Effector memory CD4-positive, alpha-beta T cell (primary cell): ENCODE measurements at regions not wholly inside any gene's neighbourhood (a gene's known extent, or its start where the extent isn't known, plus 50 kb on each side); places are given as distances from the start of the nearest gene placed in this dataset.

Source experiments
- DNase-seq, 3 donors: peaks; one replicate each; pipeline ENCODE4 v3.0.0-alpha.2; 2020
- H3K27ac ChIP-seq: 2 replicates; pipeline ENCODE4 v1.7.0; 2013; ENCODE audit warnings: mild to moderate bottlenecking, low read length, moderate library complexity; ENCODE audit not compliant: insufficient read depth, poor library complexity, severe bottlenecking
- H3K27me3 ChIP-seq: replicated peaks from 2 replicates; pipeline ENCODE4 v1.7.0; 2013; ENCODE audit warnings: mild to moderate bottlenecking, low read length; ENCODE audit not compliant: insufficient read depth, control insufficient read depth, poor library complexity, severe bottlenecking
- H3K36me3 ChIP-seq: 2 replicates; pipeline ENCODE4 v1.7.0; 2013; ENCODE audit warnings: mild to moderate bottlenecking, low read length, moderate library complexity; ENCODE audit not compliant: control insufficient read depth, insufficient read depth
- H3K4me1 ChIP-seq: 2 replicates; pipeline ENCODE4 v1.7.0; 2013; ENCODE audit warnings: low read length, mild to moderate bottlenecking; ENCODE audit not compliant: control insufficient read depth, insufficient read depth, poor library complexity, severe bottlenecking
- H3K4me3 ChIP-seq: 2 replicates; pipeline ENCODE4 v1.7.0; 2013; ENCODE audit warnings: low read length, low read depth, mild to moderate bottlenecking; ENCODE audit not compliant: insufficient read depth, poor library complexity, severe bottlenecking
- H3K9me3 ChIP-seq: 2 replicates; pipeline ENCODE4 v1.7.0; 2013; ENCODE audit warnings: mild to moderate bottlenecking, low read length, moderate library complexity; ENCODE audit not compliant: control insufficient read depth

GRCh38 chr18:24976502-24976901, 375.5 kb downstream of the ZNF521 start:
- H3K27ac ChIP-seq, result no peak overlapping the region
- no peaks in the 10 kb centered on the region for H3K9me3 ChIP-seq
- no peaks in the 10 kb centered on the region for H3K36me3 ChIP-seq
- no peaks in the 10 kb centered on the region for H3K27me3 ChIP-seq
- H3K4me3 ChIP-seq, result no peak overlapping the region
- DNase-seq, result no peak
- H3K4me1 ChIP-seq, result no peaks in the 10 kb centered on the region

DNA sequence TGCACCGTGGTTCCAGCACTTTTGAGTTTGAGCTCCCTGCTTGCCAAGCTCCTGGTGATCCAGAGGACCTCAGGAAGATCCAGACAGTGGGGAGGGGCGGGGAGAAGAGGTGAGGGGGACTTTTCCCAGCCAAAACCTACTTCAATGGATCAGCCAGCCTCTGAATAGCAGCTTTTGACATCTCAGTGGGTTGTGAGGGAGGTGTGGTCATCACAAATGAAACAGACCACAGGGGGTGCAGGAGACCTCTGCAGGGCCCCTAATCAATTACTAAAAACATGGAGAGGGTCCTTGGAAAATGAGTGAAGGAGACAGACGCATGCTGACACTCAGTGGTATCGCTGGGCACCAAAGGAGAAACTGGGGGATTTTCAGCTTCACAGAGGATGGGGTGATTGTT, 372.7 kb downstream of the ZNF521 start:
- Histone ChIP-seq H3K9me3 (no peaks in the 10 kb centered on the region), H3K36me3 (no peaks in the 10 kb centered on the region), H3K4me3 (no peak overlapping the region), H3K4me1 (no peaks in the 10 kb centered on the region), H3K27ac (no peak overlapping the region), H3K27me3 (no peaks in the 10 kb centered on the region)
- no peak for DNase-seq

- H3K27ac ChIP-seq, result no peak overlapping the region
- no peak overlapping the region for H3K4me3 ChIP-seq
- no peaks in the 10 kb centered on the region for H3K4me1 ChIP-seq
- H3K36me3 ChIP-seq, result no peaks in the 10 kb centered on the region
- DNase-seq, result no peak
- H3K9me3 ChIP-seq, result no peaks in the 10 kb centered on the region
- no peaks in the 10 kb centered on the region for H3K27me3 ChIP-seq
These were observed 369.1 kb downstream of the ZNF521 start for GRCh38 chr18:24982831-24983230.

DNA sequence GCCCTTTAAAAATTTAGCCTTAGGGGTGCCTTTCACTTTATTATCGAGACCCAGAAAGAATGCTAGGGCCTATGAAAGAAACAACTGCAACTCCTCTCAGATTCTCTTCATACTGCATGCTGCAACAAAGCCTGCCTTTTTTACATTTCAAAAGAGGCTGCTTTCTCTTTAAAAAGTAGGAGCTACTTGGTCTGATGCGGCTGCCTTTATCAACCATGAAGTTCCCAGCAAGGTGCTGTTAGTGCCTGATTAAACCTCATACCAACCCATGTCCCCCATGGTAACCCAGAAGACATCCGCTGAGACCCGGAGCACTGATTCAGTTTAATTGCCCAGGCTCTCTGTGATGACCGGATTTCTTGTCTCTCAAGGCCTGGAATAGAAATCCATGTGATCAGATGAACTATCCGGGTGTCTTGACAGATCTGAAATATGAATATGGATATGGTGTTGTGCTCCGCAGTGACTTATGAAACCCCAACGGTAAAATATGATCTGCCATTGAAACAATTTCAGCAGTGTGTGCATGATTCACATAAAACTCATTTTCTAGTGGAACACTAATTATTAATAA, 368.3 kb downstream of the ZNF521 start:
- DNase-seq, result no peak

GRCh38 chr18:24985586-24985985, 366.4 kb downstream of the ZNF521 start:
- H3K9me3 ChIP-seq, result no peaks in the 10 kb centered on the region
- no peak overlapping the region for H3K4me3 ChIP-seq
- no peaks in the 10 kb centered on the region for H3K4me1 ChIP-seq
- no peak for DNase-seq
- no peaks in the 10 kb centered on the region for H3K36me3 ChIP-seq
- H3K27ac ChIP-seq, result no peak overlapping the region
- no peaks in the 10 kb centered on the region for H3K27me3 ChIP-seq

More for the DNA sequence above, 368.3 kb downstream of the ZNF521 start:
- Histone ChIP-seq H3K27ac (no peak overlapping the region), H3K4me3 (no peak overlapping the region), H3K4me1 (no peaks in the 10 kb centered on the region), H3K36me3 (no peaks in the 10 kb centered on the region), H3K27me3 (no peaks in the 10 kb centered on the region), H3K9me3 (no peaks in the 10 kb centered on the region)

GRCh38 chr18:24986666-24987302, 365.2 kb downstream of the ZNF521 start:
- Histone ChIP-seq H3K36me3 (no peaks in the 10 kb centered on the region), H3K4me3 (no peak overlapping the region), H3K4me1 (no peaks in the 10 kb centered on the region), H3K9me3 (no peaks in the 10 kb centered on the region), H3K27ac (no peak overlapping the region), H3K27me3 (no peaks in the 10 kb centered on the region)
- no peak for DNase-seq

GRCh38 chr18:24987303-24988252, 364.4 kb downstream of the ZNF521 start:
- DNase-seq, result no peak
- no peaks in the 10 kb centered on the region for H3K27me3 ChIP-seq
- H3K27ac ChIP-seq, result no peak overlapping the region
- no peaks in the 10 kb centered on the region for H3K36me3 ChIP-seq
- H3K4me3 ChIP-seq, result no peak overlapping the region
- H3K9me3 ChIP-seq, result no peaks in the 10 kb centered on the region
- H3K4me1 ChIP-seq, result no peaks in the 10 kb centered on the region

GRCh38 chr18:24988253-24988840, 363.6 kb downstream of the ZNF521 start:
- no peak for DNase-seq
- Histone ChIP-seq H3K9me3 (no peaks in the 10 kb centered on the region), H3K27ac (no peak overlapping the region), H3K27me3 (no peaks in the 10 kb centered on the region), H3K36me3 (no peaks in the 10 kb centered on the region), H3K4me1 (no peaks in the 10 kb centered on the region), H3K4me3 (no peak overlapping the region)

- Histone ChIP-seq H3K4me3 (no peak overlapping the region), H3K27me3 (no peaks in the 10 kb centered on the region), H3K27ac (no peak overlapping the region), H3K4me1 (no peaks in the 10 kb centered on the region), H3K36me3 (no peaks in the 10 kb centered on the region), H3K9me3 (no peaks in the 10 kb centered on the region)
- DNase-seq, result no peak
These were observed 362.0 kb downstream of the ZNF521 start for GRCh38 chr18:24989760-24990593.
